GM18907 (cell line): ENCODE measurements at regions not wholly inside any gene's neighbourhood (a gene's known extent, or its start where the extent isn't known, plus 50 kb on each side); places are given as distances from the start of the nearest gene placed in this dataset.

Experiments used
- ATAC-seq: cut with Tn5 transposase; IDR thresholded peaks from one replicate; pipeline ENCODE4 v1.9.1; 2021; ENCODE audit warnings: mild to moderate bottlenecking, moderate library complexity; ENCODE audit not compliant: unreplicated experiment

GRCh38 chr22:47567126-47568090 is 805.0 kb downstream of the TBC1D22A start:
- no peak for ATAC-seq

GRCh38 chr22:47566491-47566890 is 804.0 kb downstream of the TBC1D22A start:
- no peak for ATAC-seq

GRCh38 chr22:47565607-47566006 is 803.2 kb downstream of the TBC1D22A start:
- no peak for ATAC-seq

- ATAC-seq: no peak
Measured at GRCh38 chr22:47564651-47565434, 802.4 kb downstream of the TBC1D22A start.

GRCh38 chr22:47564158-47564450 is 801.7 kb downstream of the TBC1D22A start:
- no peak for ATAC-seq

- no peak for ATAC-seq
Measured at GRCh38 chr22:47563406-47564157, 801.1 kb downstream of the TBC1D22A start.

GRCh38 chr22:47561766-47562165 is 799.3 kb downstream of the TBC1D22A start:
- no peak for ATAC-seq

GRCh38 chr22:47561115-47561675 is 798.7 kb downstream of the TBC1D22A start:
- ATAC-seq: no peak

- no peak for ATAC-seq
Measured at GRCh38 chr22:47558828-47559700, 796.6 kb downstream of the TBC1D22A start.

- ATAC-seq: no peak
Measured at GRCh38 chr22:47556473-47556872, 794.0 kb downstream of the TBC1D22A start.

GRCh38 chr22:47553436-47553835 is 791.0 kb downstream of the TBC1D22A start:
- no peak for ATAC-seq

GRCh38 chr22:47552541-47553205 is 790.2 kb downstream of the TBC1D22A start:
- no peak for ATAC-seq

- ATAC-seq: no peak
Measured at GRCh38 chr22:47552024-47552423, 789.6 kb downstream of the TBC1D22A start.

GRCh38 chr22:47551431-47551775 is 789.0 kb downstream of the TBC1D22A start:
- ATAC-seq: no peak

GRCh38 chr22:47550524-47551430 is 788.3 kb downstream of the TBC1D22A start:
- ATAC-seq: no peak

- ATAC-seq: no peak
Measured at GRCh38 chr22:47549741-47550340, 787.4 kb downstream of the TBC1D22A start.

- no peak for ATAC-seq
Measured at GRCh38 chr22:47548953-47549740, 786.7 kb downstream of the TBC1D22A start.
